ENCODE measurements at regions not wholly inside any gene's neighbourhood (a gene's known extent, or its start where the extent isn't known, plus 50 kb on each side); places are given as distances from the start of the nearest gene placed in this dataset.

DNA sequence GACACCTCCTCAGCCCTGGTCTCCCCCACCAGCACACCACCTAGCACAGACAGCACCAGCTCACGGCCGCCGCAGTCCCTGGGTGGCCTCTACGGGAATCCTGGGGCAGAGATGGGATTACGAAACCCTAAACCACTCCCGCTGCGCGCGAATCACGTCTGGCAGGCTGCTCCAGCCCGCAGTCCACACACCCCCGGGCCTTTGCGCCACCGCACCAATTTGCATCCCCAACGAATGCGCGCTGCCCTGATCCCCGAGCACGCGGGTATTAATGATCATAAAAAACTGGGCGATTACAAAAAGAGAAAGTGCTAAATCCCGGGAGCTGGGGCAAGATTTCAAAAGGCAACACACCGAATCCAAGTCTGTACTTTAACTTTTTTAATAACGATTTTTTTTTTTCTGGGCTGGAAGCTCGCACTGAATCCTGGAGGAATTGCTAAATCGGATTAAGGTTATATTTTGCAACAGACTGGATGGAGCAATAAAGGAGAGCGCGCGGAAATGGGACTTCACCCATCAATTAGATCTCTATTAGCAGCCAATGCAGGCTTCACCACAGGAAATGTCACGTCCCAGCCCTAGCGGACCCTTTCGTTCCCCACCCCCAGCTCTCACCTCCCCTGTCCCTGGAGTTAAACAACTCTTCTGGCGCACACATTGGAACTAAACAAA, 69.8 kb upstream of the TMEM33 start:
- TF ChIP-seq CTCF (IDR thresholded peaks at IDR 0.05) (no peak), POLR2A (IDR thresholded peaks at IDR 0.05) (no peak)
